SK-N-SH treated with all-trans-retinoic acid at 6 μM for 48 hours (cell line): ENCODE measurements at regions not wholly inside any gene's neighbourhood (a gene's known extent, or its start where the extent isn't known, plus 50 kb on each side); places are given as distances from the start of the nearest gene placed in this dataset.

Source experiments
- ATAC-seq: fragments of 200-7000 bp; cut with Tn5 transposase; 3 replicates; pipeline ENCODE4 v1.9.1; 2020; ENCODE audit warnings: mild to moderate bottlenecking, moderate library complexity
- ARNTL ChIP-seq: fragments of 450-650 bp; formaldehyde crosslinking; IDR thresholded peaks from 2 replicates; pipeline ENCODE4 v1.5.0; 2020; ENCODE audit warnings: low read depth, mild to moderate bottlenecking, moderate library complexity, borderline replicate concordance
- BACH2 ChIP-seq: fragments of 250-450 bp; sonication (Bioruptor Pico); IDR thresholded peaks from 2 replicates; pipeline ENCODE4 v1.9.0; 2021; ENCODE audit warnings: mild to moderate bottlenecking, borderline replicate concordance
- CSDC2 ChIP-seq: fragments of 250-450 bp; sonication (Bioruptor Pico); IDR thresholded peaks from 2 replicates; pipeline ENCODE4 v1.5.0; 2020; ENCODE audit warnings: mild to moderate bottlenecking, moderate library complexity
- CSRNP3 ChIP-seq: fragments of 250-450 bp; sonication (Bioruptor Pico); IDR thresholded peaks from 2 replicates; pipeline ENCODE4 v1.5.1; 2021; ENCODE audit warnings: mild to moderate bottlenecking, moderate library complexity
- ISL1 ChIP-seq: fragments of 250-450 bp; sonication (Bioruptor Pico); IDR thresholded peaks from 2 replicates; pipeline ENCODE4 v2.1.2; 2022; ENCODE audit warnings: mild to moderate bottlenecking, moderate library complexity
- PATZ1 ChIP-seq: fragments of 250-450 bp; sonication (Bioruptor Pico); IDR thresholded peaks from 2 replicates; pipeline ENCODE4 v1.8.0; 2020; ENCODE audit warnings: mild to moderate bottlenecking, moderate library complexity, borderline replicate concordance
- POU6F1 ChIP-seq: fragments of 250-450 bp; sonication (Bioruptor Pico); IDR thresholded peaks from 2 replicates; pipeline ENCODE4 v1.8.0; 2021; ENCODE audit warnings: low read depth, mild to moderate bottlenecking, moderate library complexity, borderline replicate concordance
- PPARA ChIP-seq: fragments of 250-450 bp; sonication (Bioruptor Pico); IDR thresholded peaks from 2 replicates; pipeline ENCODE4 v1.5.0; 2020; ENCODE audit warnings: mild to moderate bottlenecking, borderline replicate concordance
- RARB ChIP-seq: fragments of 250-450 bp; sonication (Bioruptor Pico); IDR thresholded peaks from 2 replicates; pipeline ENCODE4 v1.8.0; 2021; ENCODE audit warnings: mild to moderate bottlenecking, moderate library complexity
- SNAI2 ChIP-seq: fragments of 250-450 bp; sonication (Bioruptor Pico); IDR thresholded peaks from 2 replicates; pipeline ENCODE4 v1.5.0; 2020; ENCODE audit warnings: mild to moderate bottlenecking, moderate library complexity
- TCF4 ChIP-seq: fragments of 250-450 bp; sonication (Bioruptor Pico); IDR thresholded peaks from 2 replicates; pipeline ENCODE4 v1.8.0; 2021; ENCODE audit warnings: mild to moderate bottlenecking, moderate library complexity, borderline replicate concordance
- TOX ChIP-seq: fragments of 250-450 bp; sonication (Bioruptor Pico); IDR thresholded peaks from 2 replicates; pipeline ENCODE4 v1.8.0; 2021; ENCODE audit warnings: mild to moderate bottlenecking, moderate library complexity, borderline replicate concordance
- TSHZ2 ChIP-seq: fragments of 250-450 bp; sonication (Bioruptor Pico); IDR thresholded peaks from 2 replicates; pipeline ENCODE4 v1.5.0; 2020; ENCODE audit warnings: mild to moderate bottlenecking, moderate library complexity
- ZC3H10 ChIP-seq: fragments of 250-450 bp; sonication (Bioruptor Pico); IDR thresholded peaks from 2 replicates; pipeline ENCODE4 v1.5.1; 2021; ENCODE audit warnings: mild to moderate bottlenecking, moderate library complexity
- ZFP3 ChIP-seq: fragments of 250-450 bp; sonication (Bioruptor Pico); IDR thresholded peaks from 2 replicates; pipeline ENCODE4 v1.5.0; 2020; ENCODE audit warnings: mild to moderate bottlenecking, moderate library complexity
- ZFP30 ChIP-seq: fragments of 450-650 bp; formaldehyde crosslinking; IDR thresholded peaks from 2 replicates; pipeline ENCODE4 v1.5.0; 2022; ENCODE audit warnings: mild to moderate bottlenecking, moderate library complexity
- ZNF565 ChIP-seq: fragments of 450-650 bp; formaldehyde crosslinking; conservative IDR thresholded peaks from 2 replicates; pipeline ENCODE4 v1.5.0; 2020; ENCODE audit warnings: low read depth, mild to moderate bottlenecking, moderate library complexity
- ZNF70 ChIP-seq: fragments of 450-650 bp; formaldehyde crosslinking; IDR thresholded peaks from 2 replicates; pipeline ENCODE4 v1.5.0; 2020; ENCODE audit warnings: mild to moderate bottlenecking, moderate library complexity
- ZNF8 ChIP-seq: fragments of 450-650 bp; formaldehyde crosslinking; IDR thresholded peaks from 2 replicates; pipeline ENCODE4 v1.5.0; 2020; ENCODE audit warnings: mild to moderate bottlenecking, moderate library complexity

- ATAC-seq: no peak
- TF ChIP-seq TOX (CRISPR knock-in tag) (no peak), BACH2 (no peak), ZNF565 (CRISPR knock-in tag) (no peak), POU6F1 (CRISPR knock-in tag) (no peak), ISL1 (CRISPR knock-in tag) (no peak), CSDC2 (CRISPR knock-in tag) (no peak), TSHZ2 (no peak), ZFP3 (no peak), SNAI2 (no peak)
Observed at GRCh38 chr2:136392897-136393505, 275.1 kb upstream of the CXCR4 start.

- TF ChIP-seq SNAI2 (no peak), ZFP30 (CRISPR knock-in tag) (no peak), PPARA (no peak), ZNF70 (no peak), BACH2 (no peak), RARB (CRISPR knock-in tag) (no peak), POU6F1 (CRISPR knock-in tag) (no peak), CSRNP3 (no peak), ARNTL (CRISPR knock-in tag) (no peak), ISL1 (CRISPR knock-in tag) (no peak), TCF4 (CRISPR knock-in tag) (no peak), ZNF8 (no peak), PATZ1 (CRISPR knock-in tag) (no peak), TOX (CRISPR knock-in tag) (no peak), ZC3H10 (CRISPR knock-in tag) (no peak), TSHZ2 (no peak), ZFP3 (no peak)
- ATAC-seq: no peak
Observed at GRCh38 chr2:136389809-136390208, 271.9 kb upstream of the CXCR4 start.
